K562 (cell line): ENCODE measurements at regions not wholly inside any gene's neighbourhood (a gene's known extent, or its start where the extent isn't known, plus 50 kb on each side); places are given as distances from the start of the nearest gene placed in this dataset.

ENCODE experiments used
- FIP1L1 ChIP-seq: fragments of 200-400 bp; formaldehyde crosslinking; IDR thresholded peaks from 2 replicates; pipeline ENCODE4 v1.6.1; 2018; ENCODE audit warnings: mild to moderate bottlenecking, low read depth, low read length; ENCODE audit not compliant: poor library complexity, severe bottlenecking
- NCOR1 ChIP-seq: fragments of 450-650 bp; IDR thresholded peaks from 2 replicates; pipeline ENCODE4 v1.6.1; 2016; ENCODE audit warnings: mild to moderate bottlenecking, moderate library complexity
- NFXL1 ChIP-seq: fragments of 450-650 bp; formaldehyde crosslinking; IDR thresholded peaks from 2 replicates; pipeline ENCODE4 v1.4.0; 2021; ENCODE audit warnings: mild to moderate bottlenecking
- RNF2 ChIP-seq: sonication (generic); IDR thresholded peaks from 2 replicates; pipeline ENCODE4 v1.6.1; 2016
- ZNF3 ChIP-seq: fragments of 250-450 bp; sonication (Bioruptor Pico); IDR thresholded peaks from 2 replicates; pipeline ENCODE4 v1.5.0; 2021; ENCODE audit warnings: mild to moderate bottlenecking, moderate library complexity

DNA sequence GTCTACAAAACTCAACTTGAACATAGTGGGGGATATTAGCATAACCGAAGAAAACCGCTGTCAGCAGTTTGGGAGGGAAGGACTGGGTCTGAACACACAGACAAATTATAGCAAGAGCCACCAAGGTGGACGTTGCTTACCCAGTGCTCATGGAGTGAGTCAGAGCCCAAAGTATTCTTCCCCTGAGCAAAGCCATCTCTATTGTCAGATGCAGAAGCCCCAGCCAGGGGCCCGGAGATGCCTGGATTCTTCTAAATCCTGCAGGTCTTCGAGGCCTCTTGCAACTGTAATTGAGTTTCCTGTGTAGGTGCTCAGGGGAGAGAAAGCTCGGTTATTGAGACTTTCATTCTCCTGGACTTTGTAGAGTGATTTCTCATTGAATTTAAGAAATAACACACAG lies 384.5 kb downstream of the IRS2 start:
- TF ChIP-seq RNF2 (no peak), ZNF3 (CRISPR knock-in tag) (no peak), FIP1L1 (no peak), NFXL1 (CRISPR knock-in tag) (no peak), NCOR1 (no peak)
